B cell (primary cell): ENCODE measurements at regions not wholly inside any gene's neighbourhood (a gene's known extent, or its start where the extent isn't known, plus 50 kb on each side); places are given as distances from the start of the nearest gene placed in this dataset.

ENCODE experiments used
- ATAC-seq: fragments of 200-7000 bp; cut with Tn5 transposase; one replicate; pipeline ENCODE4 v1.10.0; 2021; ENCODE audit warnings: low read depth, mild to moderate bottlenecking, moderate number of reproducible peaks, moderate library complexity
- CTCF ChIA-PET: fragments of 350-600 bp; sonication (Branson Sonifier 250); formaldehyde crosslinking; loops from one replicate; lab custom pipeline; 2021; ENCODE audit warnings: antibody characterized with exemption, inconsistent platforms; lab: Charles Lee
- POLR2A ChIA-PET: fragments of 350-600 bp; sonication (Branson Sonifier 250); formaldehyde crosslinking; loops from one replicate; lab custom pipeline; 2021; ENCODE audit warnings: antibody characterized with exemption; lab: Charles Lee
- DNase-seq: peaks from one replicate; pipeline ENCODE4 v3.0.0; 2013
- H2AFZ ChIP-seq: 2 replicates; pipeline ENCODE4 v1.6.1; 2012; ENCODE audit warnings: mild to moderate bottlenecking, low read depth, low read length; ENCODE audit not compliant: insufficient read depth, poor library complexity, severe bottlenecking
- H3K27ac ChIP-seq, 2 donors: 1 replicate in 1 of 2; 2 replicates in 1 of 2; pipeline ENCODE4 v1.5.1; 2012 to 2013; ENCODE audit warnings: low read length in 2 of 2, mild to moderate bottlenecking in 2 of 2, moderate library complexity in 1 of 2
- H3K27me3 ChIP-seq, 4 experiments: fragments of 200-600 bp in 1 of 4; sonication (generic) in 1 of 4; replicated peaks in 1 of 4; 1 replicate in 2 of 4; 2 replicates in 2 of 4; pipeline versions ENCODE4 v1.6.1 to v1.7.0; 2013 to 2016; ENCODE audit warnings: low read length in 3 of 4, mild to moderate bottlenecking in 2 of 4, mixed read lengths in 1 of 4, moderate library complexity in 1 of 4; ENCODE audit not compliant: insufficient read depth in 4 of 4, control insufficient read depth in 3 of 4; ENCODE audit errors: control extremely low read depth in 1 of 4
- H3K36me3 ChIP-seq, 2 experiments: replicated peaks in 1 of 2; 1 replicate in 1 of 2; 2 replicates in 1 of 2; pipeline versions ENCODE4 v1.6.1 to v1.7.1; 2013; ENCODE audit warnings: low read length in 1 of 2; ENCODE audit not compliant: insufficient read depth in 2 of 2, control insufficient read depth in 1 of 2; ENCODE audit errors: control extremely low read depth in 1 of 2, extremely low read depth in 1 of 2
- H3K4me1 ChIP-seq, 2 donors: fragments of 200-600 bp in 1 of 2; sonication (generic) in 1 of 2; 1 replicate in 1 of 2; 2 replicates in 1 of 2; pipeline versions ENCODE4 v1.5.1 to v1.6.1; 2013 to 2017; ENCODE audit warnings: low read length in 2 of 2; ENCODE audit not compliant: control insufficient read depth in 2 of 2, insufficient read depth in 2 of 2
- H3K4me2 ChIP-seq: replicated peaks from 2 replicates; pipeline ENCODE3; 2012; ENCODE audit warnings: mild to moderate bottlenecking, low read depth, low read length; ENCODE audit not compliant: poor library complexity, severe bottlenecking
- H3K4me3 ChIP-seq, 5 experiments: fragments of 200-600 bp in 1 of 5; sonication (generic) in 1 of 5; 1 replicate in 3 of 5; 2 replicates in 2 of 5; pipeline versions ENCODE4 v1.5.1 to v1.7.0; 2011 to 2016; ENCODE audit warnings: low read length in 4 of 5, mild to moderate bottlenecking in 4 of 5, low read depth in 2 of 5, control low read depth in 1 of 5, moderate library complexity in 1 of 5; ENCODE audit not compliant: insufficient read depth in 1 of 5; ENCODE audit errors: control extremely low read depth in 1 of 5, extremely low read depth in 1 of 5
- H3K79me2 ChIP-seq: fragments of 200-600 bp; sonication (generic); one replicate; pipeline ENCODE4 v1.6.0; 2016; ENCODE audit warnings: low read length; ENCODE audit not compliant: control insufficient read depth, insufficient read depth
- H3K9ac ChIP-seq: fragments of 200-600 bp; sonication (generic); 2 replicates; pipeline ENCODE4 v1.6.1; 2017; ENCODE audit warnings: mild to moderate bottlenecking, low read length, moderate library complexity
- H3K9me3 ChIP-seq, 3 donors: one replicate each; pipeline versions ENCODE4 v1.6.1 to v1.7.1; 2013; ENCODE audit warnings: low read length in 2 of 3; ENCODE audit not compliant: control insufficient read depth in 2 of 3, insufficient read depth in 1 of 3; ENCODE audit errors: control extremely low read depth in 1 of 3
- H4K20me1 ChIP-seq: 2 replicates; pipeline ENCODE4 v1.6.0; 2012; ENCODE audit warnings: mild to moderate bottlenecking, low read length; ENCODE audit not compliant: insufficient read depth, control insufficient read depth, poor library complexity, severe bottlenecking
- H3K27ac Mint-ChIP-seq: one replicate; pipeline ENCODE4 v1.8.0; 2021; ENCODE audit warnings: mixed read lengths
- H3K27me3 Mint-ChIP-seq: one replicate; pipeline ENCODE4 v1.8.0; 2021; ENCODE audit warnings: mixed read lengths
- H3K4me1 Mint-ChIP-seq: one replicate; pipeline ENCODE4 v1.8.0; 2021; ENCODE audit warnings: mixed read lengths
- H3K4me3 Mint-ChIP-seq: one replicate; pipeline ENCODE4 v1.8.0; 2021; ENCODE audit warnings: mixed read lengths
- H3K9me3 Mint-ChIP-seq: one replicate; pipeline ENCODE4 v1.8.0; 2022; ENCODE audit warnings: mixed read lengths; ENCODE audit not compliant: insufficient read depth
- EZH2 ChIP-seq: IDR thresholded peaks from 2 replicates; pipeline ENCODE4 v1.6.1; 2012; ENCODE audit warnings: borderline replicate concordance, low read depth, mild to moderate bottlenecking, moderate library complexity, low read length; ENCODE audit not compliant: insufficient read depth, poor library complexity, severe bottlenecking
- WGBS: methylation state at CpG from one replicate; pipeline ENCODE4 v1.1.5; 2013; ENCODE audit warnings: missing lambda C conversion rate; ENCODE audit not compliant: insufficient coverage; 5-methylcytosine and 5-hydroxymethylcytosine counted together
- intact Hi-C: fragments of 100-400 bp; cut with micrococcal nuclease; formaldehyde crosslinking; loops from one replicate; pipeline ENCODE4 v1.10.0; 2022
- TF ChIP-seq, protein P1 (sequence below): fragments of 200-600 bp; IDR thresholded peaks from one replicate; pipeline ENCODE4 v1.8.0; 2022; ENCODE audit warnings: antibody characterized with exemption, mild to moderate bottlenecking

DNA sequence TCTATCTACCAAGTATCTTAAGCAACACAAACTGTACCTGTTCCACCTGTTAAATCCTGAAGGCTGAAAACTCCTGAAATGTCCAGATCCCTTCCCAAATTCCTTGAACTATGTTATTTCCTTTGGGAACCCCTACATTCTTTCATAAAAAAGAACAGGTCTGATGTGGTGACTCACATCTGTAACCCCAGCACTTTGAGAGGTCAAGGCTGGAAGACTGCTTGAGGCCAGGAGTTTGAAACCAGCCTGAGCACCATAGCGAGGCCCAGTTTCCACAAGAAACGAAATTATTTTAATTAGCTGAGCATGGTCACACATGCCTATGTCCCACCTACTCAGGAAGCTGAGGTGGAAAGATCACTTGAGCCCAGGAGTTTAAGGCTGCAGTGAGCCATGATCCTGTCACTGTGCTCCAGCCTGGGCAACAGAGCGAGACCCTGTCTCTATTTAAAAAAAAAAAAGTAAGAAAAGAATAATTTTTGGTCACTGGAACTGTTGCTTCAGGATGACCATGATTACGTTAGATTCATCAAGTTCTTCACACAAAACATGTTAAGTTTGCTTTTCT is 84.3 kb downstream of the PHLDA1 start:
- H4K20me1 ChIP-seq, result no peaks in the 10 kb centered on the region
- no peak overlapping the region for H3K4me3 ChIP-seq
- H3K36me3 ChIP-seq, result no peaks in the 10 kb centered on the region
- Mint-ChIP-seq H3K4me3 (no peak overlapping the region), H3K27ac (no peak overlapping the region), H3K4me1 (peaks cover 13% of the 10 kb centered on the region), H3K27me3 (no peaks in the 10 kb centered on the region), H3K9me3 (no peaks in the 10 kb centered on the region)
- ChIA-PET CTCF (interaction anchor here (0.7 kb wide), 1 partner anchor 565 kb away, joined by 3 read pairs; no protein-coding TSS in a partner anchor), POLR2A (no interaction called here)
- no peak overlapping the region for H3K27ac ChIP-seq
- no peak overlapping the region for H3K4me2 ChIP-seq
- intact Hi-C loops, result no loop called here
- no peak for TF ChIP-seq EZH2
- TF ChIP-seq, protein P1, sequence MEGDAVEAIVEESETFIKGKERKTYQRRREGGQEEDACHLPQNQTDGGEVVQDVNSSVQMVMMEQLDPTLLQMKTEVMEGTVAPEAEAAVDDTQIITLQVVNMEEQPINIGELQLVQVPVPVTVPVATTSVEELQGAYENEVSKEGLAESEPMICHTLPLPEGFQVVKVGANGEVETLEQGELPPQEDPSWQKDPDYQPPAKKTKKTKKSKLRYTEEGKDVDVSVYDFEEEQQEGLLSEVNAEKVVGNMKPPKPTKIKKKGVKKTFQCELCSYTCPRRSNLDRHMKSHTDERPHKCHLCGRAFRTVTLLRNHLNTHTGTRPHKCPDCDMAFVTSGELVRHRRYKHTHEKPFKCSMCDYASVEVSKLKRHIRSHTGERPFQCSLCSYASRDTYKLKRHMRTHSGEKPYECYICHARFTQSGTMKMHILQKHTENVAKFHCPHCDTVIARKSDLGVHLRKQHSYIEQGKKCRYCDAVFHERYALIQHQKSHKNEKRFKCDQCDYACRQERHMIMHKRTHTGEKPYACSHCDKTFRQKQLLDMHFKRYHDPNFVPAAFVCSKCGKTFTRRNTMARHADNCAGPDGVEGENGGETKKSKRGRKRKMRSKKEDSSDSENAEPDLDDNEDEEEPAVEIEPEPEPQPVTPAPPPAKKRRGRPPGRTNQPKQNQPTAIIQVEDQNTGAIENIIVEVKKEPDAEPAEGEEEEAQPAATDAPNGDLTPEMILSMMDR, result no peak
- no peak overlapping the region for H2AFZ ChIP-seq
- no peaks in the 10 kb centered on the region for H3K9me3 ChIP-seq
- WGBS, result 100% methylated on average over 2 of the region's 4 CpGs
- DNase-seq (no peak), ATAC-seq (no peak)
- no peaks in the 10 kb centered on the region for H3K79me2 ChIP-seq
- H3K27me3 ChIP-seq, result no peaks in the 10 kb centered on the region
- H3K4me1 ChIP-seq, result peaks cover 8 to 12% of the 10 kb centered on the region in 2 donors
- no peak overlapping the region for H3K9ac ChIP-seq

- Histone ChIP-seq H3K79me2 (no peaks in the 10 kb centered on the region), H3K36me3 (no peaks in the 10 kb centered on the region), H4K20me1 (no peaks in the 10 kb centered on the region), H3K4me3 (no peak overlapping the region), H3K9me3 (peaks cover 0 to under 1% (median 0%) of the 10 kb centered on the region in 3 donors), H3K9ac (no peak overlapping the region), H3K4me2 (no peak overlapping the region), H3K27ac (no peak overlapping the region), H2AFZ (no peak overlapping the region), H3K4me1 (peaks cover 8 to 12% of the 10 kb centered on the region in 2 donors), H3K27me3 (no peaks in the 10 kb centered on the region)
- no peaks in the 10 kb centered on the region for H3K27me3 Mint-ChIP-seq
- intact Hi-C loops, result no loop called here
- 90% methylated on average over 2 of the region's 4 CpGs for WGBS
- no peak overlapping the region for H3K27ac Mint-ChIP-seq
- ATAC-seq (no peak), DNase-seq (no peak)
- H3K9me3 Mint-ChIP-seq, result no peaks in the 10 kb centered on the region
- no peak for TF ChIP-seq EZH2
- TF ChIP-seq, protein P1, result no peak
- ChIA-PET CTCF (no interaction called here), POLR2A (no interaction called here)
- H3K4me1 Mint-ChIP-seq, result peaks cover 13% of the 10 kb centered on the region
- H3K4me3 Mint-ChIP-seq, result no peak overlapping the region
Measured at GRCh38 chr12:75945581-75945980, 86.0 kb downstream of the PHLDA1 start.
